ENCODE measurements at regions not wholly inside any gene's neighbourhood (a gene's known extent, or its start where the extent isn't known, plus 50 kb on each side); places are given as distances from the start of the nearest gene placed in this dataset.
A peak's percentile ranks its signal among the peaks of the same experiment; 100 is the strongest.

GRCh38 chr2:126748188-126748760 is 92.3 kb downstream of the GYPC start:
- DNase-seq (ENCODE audit: low read depth in 2 of 2), result no peak

GRCh38 chr2:126748929-126749518 is 93.1 kb downstream of the GYPC start:
- no peak for DNase-seq (ENCODE audit: low read depth in 2 of 2)

- no peak for DNase-seq (ENCODE audit: low read depth in 2 of 2)
Measured at GRCh38 chr2:126749537-126749936, 93.6 kb downstream of the GYPC start.

DNA sequence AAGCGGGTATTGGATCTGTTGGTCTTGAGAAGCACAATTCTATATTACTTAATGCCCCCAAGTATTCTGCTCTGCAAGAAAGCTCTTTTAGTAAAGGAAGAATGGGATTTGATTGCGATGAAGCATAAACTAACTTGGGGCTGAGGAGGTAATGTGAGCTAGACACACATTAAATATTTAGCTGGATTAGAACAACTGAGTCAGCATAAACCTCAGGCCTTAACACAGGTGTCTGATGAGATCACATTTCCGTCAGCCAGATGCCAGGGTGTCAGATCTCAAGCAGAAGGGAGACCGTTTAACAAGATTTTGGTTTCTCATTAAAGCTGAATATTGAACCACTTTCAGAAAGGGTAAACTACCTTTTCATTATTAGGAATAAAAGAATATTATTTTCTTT is 94.5 kb downstream of the GYPC start:
- DNase-seq (ENCODE audit: low read depth in 2 of 2), result no peak

GRCh38 chr2:126751477-126751876 is 95.5 kb downstream of the GYPC start:
- DNase-seq (ENCODE audit: low read depth in 2 of 2), result no peak

- no peak for DNase-seq (ENCODE audit: low read depth in 2 of 2)
Measured at GRCh38 chr2:126752876-126753275, 96.9 kb downstream of the GYPC start.

DNA sequence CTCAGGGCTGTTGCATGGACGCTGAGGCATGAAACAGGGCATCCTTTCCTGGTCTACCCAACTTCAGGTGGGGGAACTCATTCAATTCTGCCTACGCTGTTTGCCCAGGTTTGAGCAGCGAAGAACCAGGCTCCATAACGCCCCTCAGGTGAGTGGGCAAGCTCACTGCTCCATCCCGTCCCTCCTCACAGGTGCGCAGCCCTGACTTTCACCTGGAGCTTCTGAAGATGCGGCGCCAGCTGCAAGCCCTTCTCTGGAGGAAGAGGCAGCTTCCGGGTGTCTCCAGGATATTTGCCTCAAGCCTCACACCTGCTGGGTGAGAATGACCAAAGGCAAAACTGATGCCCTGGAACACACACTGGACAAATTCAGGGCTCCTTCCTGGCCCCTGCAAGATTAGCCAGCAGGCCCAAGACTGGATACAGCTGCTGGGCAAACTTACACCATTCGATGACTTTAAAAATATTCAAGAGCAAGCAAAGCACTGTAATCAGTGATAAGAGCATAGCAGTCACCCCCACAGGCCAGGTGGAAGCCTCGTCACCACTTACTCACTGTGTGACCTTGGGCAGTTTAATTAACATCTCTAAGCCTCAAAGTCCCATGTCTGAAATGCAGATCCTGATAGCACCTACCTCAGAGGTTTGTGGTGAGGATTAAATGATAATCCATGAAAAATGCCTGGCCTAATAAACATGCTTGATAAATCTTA is 97.7 kb downstream of the GYPC start:
- no peak for DNase-seq (ENCODE audit: low read depth in 2 of 2)

- no peak for DNase-seq (ENCODE audit: low read depth in 2 of 2)
Measured at GRCh38 chr2:126754240-126755004, 98.5 kb downstream of the GYPC start.

DNA sequence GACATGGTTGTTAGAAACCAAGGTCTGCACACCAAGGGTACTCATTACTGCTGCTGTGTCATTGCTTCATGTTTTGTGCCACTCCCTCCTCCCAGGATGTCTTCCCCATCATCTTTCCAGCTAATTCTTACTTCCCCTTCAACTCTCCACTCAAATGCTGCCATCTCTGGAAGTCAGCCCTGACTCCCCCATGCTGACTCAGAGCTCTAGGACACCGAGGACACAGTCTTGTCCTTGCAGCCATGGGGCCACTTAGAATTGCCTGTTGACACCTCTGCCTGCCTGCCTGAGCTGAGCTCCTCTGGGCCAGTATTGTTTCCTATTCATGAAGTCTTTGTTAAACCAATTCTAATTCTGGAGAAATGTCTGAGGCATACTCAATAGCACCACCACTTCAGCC is 100.2 kb downstream of the GYPC start:
- no peak for DNase-seq (ENCODE audit: low read depth in 2 of 2)

GRCh38 chr2:126761256-126761980 is 105.5 kb downstream of the GYPC start:
- DNase-seq (ENCODE audit: low read depth in 2 of 2), result no peak

GRCh38 chr2:126761981-126762878 is 106.3 kb downstream of the GYPC start:
- peak in 1 of 2 donors; percentile 16 for DNase-seq (ENCODE audit: low read depth in 2 of 2)

DNA sequence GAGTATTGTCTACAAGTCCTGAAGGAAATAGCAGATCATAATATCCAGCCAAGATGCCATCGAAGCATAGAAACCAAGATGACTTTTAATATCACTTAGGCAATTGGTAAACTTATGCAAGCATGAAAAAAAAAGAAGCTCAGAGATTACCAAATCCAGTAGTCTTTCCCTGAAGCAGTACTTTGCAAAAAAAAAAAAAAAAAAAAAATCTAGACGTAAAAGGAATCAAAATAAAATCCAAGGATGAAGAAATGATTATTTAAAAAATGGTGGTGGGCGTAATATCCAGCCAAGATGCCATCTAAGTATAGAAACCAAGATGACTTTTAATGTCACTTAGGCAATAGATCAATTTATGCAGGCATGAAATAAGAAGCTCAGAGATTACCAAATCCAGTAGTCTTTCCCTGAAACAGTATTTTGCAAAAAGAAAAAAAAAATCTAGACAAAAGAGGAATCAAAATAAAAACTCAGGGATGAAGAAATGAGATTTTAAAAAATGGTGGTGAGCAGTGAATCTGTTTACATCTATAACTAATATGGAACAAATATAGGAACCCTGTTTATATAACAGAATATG is 108.8 kb downstream of the GYPC start:
- DNase-seq (ENCODE audit: low read depth in 2 of 2), result no peak

- DNase-seq (ENCODE audit: low read depth in 2 of 2), result no peak
Measured at GRCh38 chr2:126765395-126765794, 109.4 kb downstream of the GYPC start.

GRCh38 chr2:126766295-126766968 is 110.5 kb downstream of the GYPC start:
- no peak for DNase-seq (ENCODE audit: low read depth in 2 of 2)

DNA sequence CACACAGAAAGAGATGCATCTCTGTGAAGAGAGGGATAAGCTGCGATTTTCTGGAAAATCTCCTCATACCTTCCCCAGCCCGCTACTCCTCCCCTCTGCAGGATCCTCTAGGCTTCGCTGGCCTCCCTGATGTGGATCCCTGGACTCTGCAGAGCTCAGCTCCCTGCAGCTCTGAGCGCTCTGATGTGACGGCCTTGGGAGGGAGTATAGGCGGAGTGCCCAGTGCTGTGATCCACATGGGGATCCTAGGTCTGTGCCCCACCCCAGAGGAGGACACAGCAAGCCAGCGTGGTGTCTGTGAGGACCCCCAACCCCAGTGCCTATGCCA is 111.0 kb downstream of the GYPC start:
- DNase-seq (ENCODE audit: low read depth in 2 of 2), result no peak

GRCh38 chr2:126769118-126769517 is 113.2 kb downstream of the GYPC start:
- DNase-seq (ENCODE audit: low read depth in 2 of 2), result no peak

GRCh38 chr2:126770466-126770865 is 114.5 kb downstream of the GYPC start:
- DNase-seq (ENCODE audit: low read depth in 2 of 2), result no peak

- DNase-seq (ENCODE audit: low read depth in 2 of 2), result no peak
Measured at GRCh38 chr2:126771094-126771493, 115.1 kb downstream of the GYPC start.

- no peak for DNase-seq (ENCODE audit: low read depth in 2 of 2)
Measured at GRCh38 chr2:126771501-126772195, 115.7 kb downstream of the GYPC start.

DNA sequence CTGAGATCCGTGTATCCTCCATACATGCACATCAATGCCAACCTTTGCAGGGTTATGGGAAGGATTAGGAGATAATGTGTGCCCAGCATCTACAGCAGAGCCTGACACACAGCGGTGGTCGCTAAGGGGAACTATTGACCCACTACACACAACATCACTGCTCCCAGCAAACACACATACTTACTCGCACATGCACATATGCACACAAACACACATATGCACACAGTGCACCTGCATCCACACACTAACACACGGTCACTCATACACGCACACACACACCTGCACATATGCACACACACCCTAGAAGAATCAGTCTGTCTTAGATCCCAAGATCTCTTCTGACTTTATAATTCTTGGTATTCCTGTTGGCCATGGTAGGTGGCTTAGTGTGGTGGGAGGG is 118.3 kb downstream of the GYPC start:
- DNase-seq (ENCODE audit: low read depth in 2 of 2), result no peak

Measured in stimulated activated CD4-positive, alpha-beta T cell treated with anti-CD3 and anti-CD28 coated beads, Interleukin-4, amount 100 ng/mL, for 48 hours (primary cell).